Smooth muscle cell (in vitro differentiated cells): ENCODE measurements at regions not wholly inside any gene's neighbourhood (a gene's known extent, or its start where the extent isn't known, plus 50 kb on each side); places are given as distances from the start of the nearest gene placed in this dataset.
A peak's percentile ranks its signal among the peaks of the same experiment; 100 is the strongest.

Experiments used
- DNase-seq: peaks from one replicate; lab custom pipeline; 2025; ENCODE audit not compliant: unreplicated experiment; lab: John Stamatoyannopoulos, UW
- H2AFZ ChIP-seq: fragments of 200-600 bp; sonication (generic); 2 replicates; pipeline ENCODE4 v1.6.0; 2016; ENCODE audit warnings: antibody characterized with exemption, low read depth, mild to moderate bottlenecking
- H3F3A ChIP-seq: fragments of 200-600 bp; sonication (generic); 2 replicates; pipeline ENCODE4 v1.6.0; 2017; ENCODE audit warnings: antibody characterized with exemption, low read depth
- H3K27ac ChIP-seq: fragments of 200-600 bp; sonication (generic); 2 replicates; pipeline ENCODE4 v1.5.1; 2016; ENCODE audit warnings: low read depth, mild to moderate bottlenecking
- H3K27me3 ChIP-seq: fragments of 200-600 bp; sonication (generic); 2 replicates; pipeline ENCODE4 v1.6.1; 2016; ENCODE audit warnings: low read depth, mild to moderate bottlenecking
- H3K36me3 ChIP-seq: fragments of 200-600 bp; sonication (generic); 2 replicates; pipeline ENCODE4 v1.5.1; 2016; ENCODE audit warnings: low read depth
- H3K4me1 ChIP-seq: fragments of 200-600 bp; sonication (generic); 2 replicates; pipeline ENCODE4 v1.5.1; 2016; ENCODE audit warnings: low read depth
- H3K4me2 ChIP-seq: fragments of 200-600 bp; sonication (generic); 2 replicates; pipeline ENCODE4 v1.6.0; 2016; ENCODE audit warnings: mild to moderate bottlenecking
- H3K4me3 ChIP-seq: fragments of 200-600 bp; sonication (generic); 2 replicates; pipeline ENCODE4 v1.5.1; 2016; ENCODE audit warnings: mild to moderate bottlenecking
- H3K79me2 ChIP-seq: fragments of 200-600 bp; sonication (generic); 2 replicates; pipeline ENCODE4 v1.6.0; 2016; ENCODE audit warnings: low read depth, mild to moderate bottlenecking
- H3K9ac ChIP-seq: fragments of 200-600 bp; sonication (generic); 2 replicates; pipeline ENCODE4 v1.6.0; 2016; ENCODE audit warnings: low read depth
- H3K9me3 ChIP-seq: fragments of 200-600 bp; sonication (generic); replicated peaks from 2 replicates; pipeline ENCODE4 v1.5.1; 2016; ENCODE audit warnings: low read depth
- H4K20me1 ChIP-seq: fragments of 200-600 bp; sonication (generic); 2 replicates; pipeline ENCODE4 v1.6.0; 2016; ENCODE audit warnings: low read depth
- CTCF ChIP-seq: fragments of 200-600 bp; sonication (generic); IDR thresholded peaks from 2 replicates; pipeline ENCODE4 v1.5.1; 2017; ENCODE audit warnings: borderline replicate concordance, mild to moderate bottlenecking, antibody characterized with exemption; ENCODE audit not compliant: insufficient read depth, poor library complexity, severe bottlenecking
- WGBS: methylation state at CpG from one replicate; pipeline ENCODE4 v1.1.7; 2016; ENCODE audit warnings: low lambda C conversion rate; 5-methylcytosine and 5-hydroxymethylcytosine counted together

GRCh38 chr10:83302623-83303022, 836.7 kb upstream of the GHITM start:
- Histone ChIP-seq H2AFZ (no peak overlapping the region), H3F3A (no peaks in the 10 kb centered on the region), H3K27ac (no peak overlapping the region), H3K9me3 (no peaks in the 10 kb centered on the region), H3K4me1 (no peaks in the 10 kb centered on the region), H4K20me1 (no peaks in the 10 kb centered on the region), H3K36me3 (no peaks in the 10 kb centered on the region), H3K4me2 (no peak overlapping the region), H3K79me2 (no peaks in the 10 kb centered on the region), H3K27me3 (no peaks in the 10 kb centered on the region), H3K4me3 (no peak overlapping the region), H3K9ac (no peak overlapping the region)
- TF ChIP-seq CTCF = no peak
- 92% methylated on average over 1 of the region's 1 CpG for WGBS
- no peak for DNase-seq

- no peaks in the 10 kb centered on the region for H3K27me3 ChIP-seq
- no peak overlapping the region for H3K9ac ChIP-seq
- H4K20me1 ChIP-seq = no peaks in the 10 kb centered on the region
- no peaks in the 10 kb centered on the region for H3K36me3 ChIP-seq
- H3K4me1 ChIP-seq = no peaks in the 10 kb centered on the region
- no peaks in the 10 kb centered on the region for H3K79me2 ChIP-seq
- H3F3A ChIP-seq = no peaks in the 10 kb centered on the region
- no peak overlapping the region for H3K27ac ChIP-seq
- DNase-seq = no peak
- H3K4me2 ChIP-seq = no peak overlapping the region
- TF ChIP-seq CTCF = no peak
- H2AFZ ChIP-seq = no peak overlapping the region
- no peaks in the 10 kb centered on the region for H3K9me3 ChIP-seq
- H3K4me3 ChIP-seq = no peak overlapping the region
These were observed 828.6 kb upstream of the GHITM start for GRCh38 chr10:83310688-83311087.

- Histone ChIP-seq H2AFZ (no peak overlapping the region), H3K36me3 (no peaks in the 10 kb centered on the region), H3K9ac (no peak overlapping the region), H3K4me2 (no peak overlapping the region), H3K4me3 (no peak overlapping the region), H3K79me2 (no peaks in the 10 kb centered on the region), H3K27ac (no peak overlapping the region), H3K9me3 (no peaks in the 10 kb centered on the region), H4K20me1 (no peaks in the 10 kb centered on the region), H3F3A (no peaks in the 10 kb centered on the region), H3K4me1 (no peaks in the 10 kb centered on the region), H3K27me3 (no peaks in the 10 kb centered on the region)
- WGBS = 84% methylated on average over 3 of the region's 3 CpGs
- no peak for TF ChIP-seq CTCF
- DNase-seq = no peak
These were observed 826.7 kb upstream of the GHITM start for GRCh38 chr10:83312570-83312969.

GRCh38 chr10:83332690-83333089, 806.6 kb upstream of the GHITM start:
- Histone ChIP-seq H3K4me2 (no peak overlapping the region), H3K36me3 (no peaks in the 10 kb centered on the region), H3F3A (no peaks in the 10 kb centered on the region), H3K27ac (peak overlapping the region; percentile 29), H2AFZ (no peak overlapping the region), H3K4me1 (no peaks in the 10 kb centered on the region), H4K20me1 (no peaks in the 10 kb centered on the region), H3K27me3 (no peaks in the 10 kb centered on the region), H3K4me3 (no peak overlapping the region), H3K9ac (no peak overlapping the region), H3K79me2 (no peaks in the 10 kb centered on the region), H3K9me3 (no peaks in the 10 kb centered on the region)
- DNase-seq = no peak
- no peak for TF ChIP-seq CTCF
- WGBS = 62% methylated on average over 1 of the region's 1 CpG
